HepG2 (cell line): ENCODE measurements at regions not wholly inside any gene's neighbourhood (a gene's known extent, or its start where the extent isn't known, plus 50 kb on each side); places are given as distances from the start of the nearest gene placed in this dataset.

Experiments used
- ATAC-seq: fragments of 200-7000 bp; cut with Tn5 transposase; 3 replicates; pipeline ENCODE4 v1.9.1; 2020; ENCODE audit warnings: mild to moderate bottlenecking, moderate library complexity
- BruUV-seq: library from RNA; stranded (reverse); fragments of 400-500 nt; replicated peaks from 2 replicates; lab custom pipeline; 2021; lab: Mats Ljungman, UMichigan
- CTCF ChIA-PET: fragments of 300-600 bp; formaldehyde crosslinking; extraction: SDS; loops from one replicate; lab custom pipeline; 2021; ENCODE audit warnings: low total read pairs, inconsistent platforms, low intra/inter-chr PET ratio; lab: Yijun Ruan, JAX
- POLR2A ChIA-PET: fragments of 350-600 bp; sonication (Branson Sonifier 250); formaldehyde crosslinking; loops from one replicate; lab custom pipeline; 2020; ENCODE audit warnings: antibody characterized with exemption, inconsistent platforms; lab: Yijun Ruan, JAX
- DNase-seq: peaks from one replicate; pipeline ENCODE4 v3.0.0-alpha.2; 2015; ENCODE audit warnings: low spot score
- FAIRE-seq: peaks from 3 replicates; lab custom pipeline; 2011; peaks lifted over from hg19 to GRCh38; lab: Jason Lieb, UNC
- H2AFZ ChIP-seq: one replicate; pipeline ENCODE4 v1.6.1; 2011; ENCODE audit warnings: low read length, inconsistent platforms
- H3K27ac ChIP-seq: fragments of 300-600 bp; 3 replicates; pipeline ENCODE4 v1.8.0; 2011; ENCODE audit warnings: mixed run types, mild to moderate bottlenecking, mixed read lengths, low read length, inconsistent platforms; ENCODE audit not compliant: insufficient read depth; ENCODE audit errors: extremely low read length
- H3K27me3 ChIP-seq, 2 experiments: fragments of 200-600 bp in 1 of 2; 2 replicates in 1 of 2; 3 replicates in 1 of 2; pipeline versions ENCODE4 v1.6.0 to v1.8.0; 2011; ENCODE audit warnings: low read length in 2 of 2, mild to moderate bottlenecking in 2 of 2, moderate library complexity in 2 of 2, inconsistent platforms in 1 of 2; ENCODE audit not compliant: insufficient read depth in 2 of 2, control insufficient read depth in 1 of 2
- H3K36me3 ChIP-seq, 2 experiments: fragments of 200-600 bp in 1 of 2; replicated peaks in 1 of 2; 2 replicates in 1 of 2; 3 replicates in 1 of 2; pipeline versions ENCODE4 v1.5.1 to v1.8.0; 2011; ENCODE audit warnings: low read length in 2 of 2, inconsistent platforms in 1 of 2; ENCODE audit not compliant: insufficient read depth in 2 of 2, control insufficient read depth in 1 of 2
- H3K4me1 ChIP-seq: 2 replicates; pipeline ENCODE4 v1.5.1; 2012; ENCODE audit warnings: low read length, inconsistent platforms; ENCODE audit not compliant: insufficient read depth
- H3K4me2 ChIP-seq: 2 replicates; pipeline ENCODE4 v1.6.0; 2011; ENCODE audit warnings: low read depth, low read length, inconsistent platforms
- H3K4me3 ChIP-seq, 3 experiments: fragments of 200-600 bp in 1 of 3; sonication (generic), shearing (Covaris generic) in 1 of 3; replicated peaks in 1 of 3; 2 replicates each; pipeline ENCODE4 v1.5.1; 2011 to 2016; ENCODE audit warnings: low read length in 3 of 3, inconsistent platforms in 2 of 3, low read depth in 2 of 3, mild to moderate bottlenecking in 2 of 3, control low read depth in 1 of 3, mixed read lengths in 1 of 3; ENCODE audit not compliant: insufficient read depth in 1 of 3
- H3K79me2 ChIP-seq: one replicate; pipeline ENCODE4 v1.6.1; 2011; ENCODE audit warnings: low read length, inconsistent platforms; ENCODE audit not compliant: insufficient read depth
- H3K9ac ChIP-seq: 2 replicates; pipeline ENCODE4 v1.6.0; 2011; ENCODE audit warnings: mild to moderate bottlenecking, low read depth, low read length, inconsistent platforms; ENCODE audit not compliant: insufficient read depth
- H3K9me3 ChIP-seq: 2 replicates; pipeline ENCODE4 v1.5.1; 2012; ENCODE audit warnings: mild to moderate bottlenecking, low read length
- H4K20me1 ChIP-seq: 2 replicates; pipeline ENCODE4 v1.6.0; 2011; ENCODE audit warnings: inconsistent platforms, mild to moderate bottlenecking, low read length, moderate library complexity; ENCODE audit not compliant: insufficient read depth
- AHR ChIP-seq: IDR thresholded peaks from 2 replicates; pipeline ENCODE4 v1.6.1; 2018; ENCODE audit warnings: missing genetic modification reagents, missing compliant biosample characterization
- ARNTL ChIP-seq: sonication (generic); formaldehyde crosslinking; IDR thresholded peaks from 2 replicates; pipeline ENCODE4 v1.4.0; 2020; ENCODE audit warnings: mild to moderate bottlenecking, missing genetic modification reagents
- MXI1 ChIP-seq: IDR thresholded peaks from 3 replicates; pipeline ENCODE4 v1.6.1; 2012; ENCODE audit warnings: low read depth, low read length, inconsistent platforms, borderline replicate concordance
- NCOA1 ChIP-seq: sonication (generic); formaldehyde crosslinking; IDR thresholded peaks from 2 replicates; pipeline ENCODE4 v1.9.0; 2021; ENCODE audit warnings: missing genetic modification reagents
- TBX2 ChIP-seq: sonication (generic); formaldehyde crosslinking; IDR thresholded peaks from 2 replicates; pipeline ENCODE4 v1.5.0; 2020; ENCODE audit warnings: missing genetic modification reagents, mild to moderate bottlenecking, borderline replicate concordance
- TGIF2 ChIP-seq: IDR thresholded peaks from 2 replicates; pipeline ENCODE4 v1.6.1; 2016; ENCODE audit warnings: control low read depth, missing compliant biosample characterization
- ZNF614 ChIP-seq: IDR thresholded peaks from 2 replicates; pipeline ENCODE4 v1.6.1; 2018; ENCODE audit warnings: missing biosample characterization, missing genetic modification reagents, inconsistent platforms, borderline replicate concordance
- whole genome bisulfite sequencing: methylation state at CpG from one replicate; pipeline ENCODE4 v1.1.6; 2017; ENCODE audit warnings: low lambda C conversion rate; 5-methylcytosine and 5-hydroxymethylcytosine counted together
- in situ Hi-C: cut with HindIII; loops from 2 replicates; pipeline ENCODE4 v1.10.0; 2017; ENCODE audit warnings: low pct_unique_long_range_greater_than_20kb; ENCODE audit not compliant: extremely low pct_ligation_motif_present
- intact Hi-C: fragments of 100-400 bp; cut with micrococcal nuclease; formaldehyde crosslinking; loops from one replicate; pipeline ENCODE4 v1.10.0; 2022; ENCODE audit not compliant: unreplicated experiment
- TF ChIP-seq, protein P1 (sequence below): sonication (generic); formaldehyde crosslinking; IDR thresholded peaks from 2 replicates; pipeline ENCODE4 v1.5.0; 2020; ENCODE audit warnings: missing genetic modification reagents
- TF ChIP-seq, protein P2 (sequence below): sonication (generic); formaldehyde crosslinking; conservative IDR thresholded peaks from 2 replicates; pipeline ENCODE4 v1.4.0; 2020; ENCODE audit warnings: missing genetic modification reagents
- TF ChIP-seq, protein P3 (sequence below): sonication (generic); formaldehyde crosslinking; IDR thresholded peaks from 2 replicates; pipeline ENCODE4 v1.4.0; 2020; ENCODE audit warnings: missing genetic modification reagents, mild to moderate bottlenecking, borderline replicate concordance
- TF ChIP-seq, protein P4 (sequence below): sonication (generic); formaldehyde crosslinking; IDR thresholded peaks from 2 replicates; pipeline ENCODE4 v1.5.1; 2020; ENCODE audit warnings: mild to moderate bottlenecking, missing genetic modification reagents, moderate library complexity

DNA sequence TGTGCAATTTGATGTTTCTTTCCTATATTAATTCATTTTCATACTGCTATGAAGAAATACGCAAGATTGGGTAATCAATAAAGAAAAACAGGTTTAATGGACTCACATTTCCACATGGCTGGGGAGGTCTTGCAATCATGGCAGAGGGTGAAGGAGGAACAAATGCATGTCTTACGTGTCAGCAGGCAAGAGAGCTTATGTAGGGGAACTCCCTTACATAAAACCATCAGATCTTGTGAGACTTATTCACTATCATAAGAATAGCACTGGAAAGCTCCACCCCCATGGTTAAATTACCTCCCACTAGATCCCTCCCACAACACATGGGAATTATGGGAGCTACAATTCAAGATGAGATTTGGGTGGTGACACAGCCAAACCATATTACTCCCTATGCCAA is 418.9 kb upstream of the MAF start:
- Histone ChIP-seq H3K4me3 (no peak overlapping the region), H3K4me2 (no peak overlapping the region), H3K36me3 (no peaks in the 10 kb centered on the region), H3K9me3 (no peaks in the 10 kb centered on the region), H3K9ac (no peak overlapping the region), H4K20me1 (no peaks in the 10 kb centered on the region), H2AFZ (no peak overlapping the region), H3K79me2 (no peaks in the 10 kb centered on the region), H3K4me1 (no peaks in the 10 kb centered on the region), H3K27me3 (no peaks in the 10 kb centered on the region), H3K27ac (no peak overlapping the region)
- POLR2A ChIA-PET = no interaction called here
- in situ Hi-C loops = no loop called here
- BruUV-seq = no TSS peak
- 2% methylated on average over 2 of the region's 2 CpGs for WGBS
- DNase-seq = no peak
- intact Hi-C loops = no loop called here
- no peak for TF ChIP-seq ARNTL (CRISPR knock-in tag)
- TF ChIP-seq, protein P1, sequence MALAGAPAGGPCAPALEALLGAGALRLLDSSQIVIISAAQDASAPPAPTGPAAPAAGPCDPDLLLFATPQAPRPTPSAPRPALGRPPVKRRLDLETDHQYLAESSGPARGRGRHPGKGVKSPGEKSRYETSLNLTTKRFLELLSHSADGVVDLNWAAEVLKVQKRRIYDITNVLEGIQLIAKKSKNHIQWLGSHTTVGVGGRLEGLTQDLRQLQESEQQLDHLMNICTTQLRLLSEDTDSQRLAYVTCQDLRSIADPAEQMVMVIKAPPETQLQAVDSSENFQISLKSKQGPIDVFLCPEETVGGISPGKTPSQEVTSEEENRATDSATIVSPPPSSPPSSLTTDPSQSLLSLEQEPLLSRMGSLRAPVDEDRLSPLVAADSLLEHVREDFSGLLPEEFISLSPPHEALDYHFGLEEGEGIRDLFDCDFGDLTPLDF (CRISPR knock-in tag) = no peak
- CTCF ChIA-PET = no interaction called here
- no peak for FAIRE-seq
- ATAC-seq = no peak

DNA sequence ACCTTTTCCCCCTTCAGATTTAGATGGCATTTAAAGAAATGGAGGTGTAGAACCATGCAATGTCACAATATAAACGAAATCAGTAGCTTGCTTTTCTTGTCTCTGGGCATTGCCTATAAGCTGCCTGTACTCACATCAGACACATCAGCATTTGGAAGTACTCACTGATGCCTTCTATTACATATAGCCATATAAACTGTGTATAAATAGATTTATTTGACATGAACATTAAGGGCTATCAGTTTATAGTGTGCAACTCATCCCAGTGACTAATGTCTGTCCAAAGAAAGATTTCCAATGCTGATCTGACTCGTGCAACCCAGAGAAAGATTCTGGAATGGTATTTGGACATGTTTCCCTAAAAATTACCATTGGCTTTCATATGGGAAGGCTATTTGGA is 417.9 kb upstream of the MAF start:
- BruUV-seq = no TSS peak
- TF ChIP-seq, protein P2, sequence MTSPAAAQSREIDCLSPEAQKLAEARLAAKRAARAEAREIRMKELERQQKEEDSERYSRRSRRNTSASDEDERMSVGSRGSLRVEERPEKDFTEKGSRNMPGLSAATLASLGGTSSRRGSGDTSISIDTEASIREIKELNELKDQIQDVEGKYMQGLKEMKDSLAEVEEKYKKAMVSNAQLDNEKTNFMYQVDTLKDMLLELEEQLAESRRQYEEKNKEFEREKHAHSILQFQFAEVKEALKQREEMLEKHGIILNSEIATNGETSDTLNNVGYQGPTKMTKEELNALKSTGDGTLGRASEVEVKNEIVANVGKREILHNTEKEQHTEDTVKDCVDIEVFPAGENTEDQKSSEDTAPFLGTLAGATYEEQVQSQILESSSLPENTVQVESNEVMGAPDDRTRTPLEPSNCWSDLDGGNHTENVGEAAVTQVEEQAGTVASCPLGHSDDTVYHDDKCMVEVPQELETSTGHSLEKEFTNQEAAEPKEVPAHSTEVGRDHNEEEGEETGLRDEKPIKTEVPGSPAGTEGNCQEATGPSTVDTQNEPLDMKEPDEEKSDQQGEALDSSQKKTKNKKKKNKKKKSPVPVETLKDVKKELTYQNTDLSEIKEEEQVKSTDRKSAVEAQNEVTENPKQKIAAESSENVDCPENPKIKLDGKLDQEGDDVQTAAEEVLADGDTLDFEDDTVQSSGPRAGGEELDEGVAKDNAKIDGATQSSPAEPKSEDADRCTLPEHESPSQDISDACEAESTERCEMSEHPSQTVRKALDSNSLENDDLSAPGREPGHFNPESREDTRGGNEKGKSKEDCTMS = no peak
- TF ChIP-seq MXI1 (no peak), TGIF2 (CRISPR knock-in tag) (no peak), ZNF614 (CRISPR knock-in tag) (no peak), NCOA1 (CRISPR knock-in tag) (no peak), TBX2 (CRISPR knock-in tag) (no peak), AHR (CRISPR knock-in tag) (no peak)
- TF ChIP-seq, protein P3, sequence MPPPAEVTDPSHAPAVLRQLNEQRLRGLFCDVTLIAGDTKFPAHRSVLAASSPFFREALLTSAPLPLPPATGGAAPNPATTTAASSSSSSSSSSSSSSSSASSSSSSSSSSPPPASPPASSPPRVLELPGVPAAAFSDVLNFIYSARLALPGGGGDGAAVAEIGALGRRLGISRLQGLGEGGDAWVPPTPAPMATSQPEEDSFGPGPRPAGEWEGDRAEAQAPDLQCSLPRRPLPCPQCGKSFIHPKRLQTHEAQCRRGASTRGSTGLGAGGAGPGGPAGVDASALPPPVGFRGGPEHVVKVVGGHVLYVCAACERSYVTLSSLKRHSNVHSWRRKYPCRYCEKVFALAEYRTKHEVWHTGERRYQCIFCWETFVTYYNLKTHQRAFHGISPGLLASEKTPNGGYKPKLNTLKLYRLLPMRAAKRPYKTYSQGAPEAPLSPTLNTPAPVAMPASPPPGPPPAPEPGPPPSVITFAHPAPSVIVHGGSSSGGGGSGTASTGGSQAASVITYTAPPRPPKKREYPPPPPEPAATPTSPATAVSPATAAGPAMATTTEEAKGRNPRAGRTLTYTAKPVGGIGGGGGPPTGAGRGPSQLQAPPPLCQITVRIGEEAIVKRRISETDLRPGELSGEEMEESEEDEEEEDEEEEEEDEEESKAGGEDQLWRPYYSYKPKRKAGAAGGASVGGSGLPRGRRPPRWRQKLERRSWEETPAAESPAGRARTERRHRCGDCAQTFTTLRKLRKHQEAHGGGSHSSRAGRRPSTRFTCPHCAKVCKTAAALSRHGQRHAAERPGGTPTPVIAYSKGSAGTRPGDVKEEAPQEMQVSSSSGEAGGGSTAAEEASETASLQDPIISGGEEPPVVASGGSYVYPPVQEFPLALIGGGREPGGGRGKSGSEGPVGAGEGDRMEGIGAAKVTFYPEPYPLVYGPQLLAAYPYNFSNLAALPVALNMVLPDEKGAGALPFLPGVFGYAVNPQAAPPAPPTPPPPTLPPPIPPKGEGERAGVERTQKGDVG (CRISPR knock-in tag) = no peak
- TF ChIP-seq, protein P4, sequence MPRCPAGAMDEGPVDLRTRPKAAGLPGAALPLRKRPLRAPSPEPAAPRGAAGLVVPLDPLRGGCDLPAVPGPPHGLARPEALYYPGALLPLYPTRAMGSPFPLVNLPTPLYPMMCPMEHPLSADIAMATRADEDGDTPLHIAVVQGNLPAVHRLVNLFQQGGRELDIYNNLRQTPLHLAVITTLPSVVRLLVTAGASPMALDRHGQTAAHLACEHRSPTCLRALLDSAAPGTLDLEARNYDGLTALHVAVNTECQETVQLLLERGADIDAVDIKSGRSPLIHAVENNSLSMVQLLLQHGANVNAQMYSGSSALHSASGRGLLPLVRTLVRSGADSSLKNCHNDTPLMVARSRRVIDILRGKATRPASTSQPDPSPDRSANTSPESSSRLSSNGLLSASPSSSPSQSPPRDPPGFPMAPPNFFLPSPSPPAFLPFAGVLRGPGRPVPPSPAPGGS = no peak

More for the DNA sequence above, 417.9 kb upstream of the MAF start:
- Histone ChIP-seq H3K27me3 (no peaks in the 10 kb centered on the region), H3K9ac (no peak overlapping the region), H3K4me3 (no peak overlapping the region), H2AFZ (no peak overlapping the region), H4K20me1 (no peaks in the 10 kb centered on the region), H3K36me3 (no peaks in the 10 kb centered on the region), H3K9me3 (no peaks in the 10 kb centered on the region), H3K4me1 (no peaks in the 10 kb centered on the region), H3K4me2 (no peak overlapping the region), H3K79me2 (no peaks in the 10 kb centered on the region), H3K27ac (no peak overlapping the region)
- ATAC-seq = no peak
- in situ Hi-C loops (no loop called here), intact Hi-C loops (no loop called here)
- ChIA-PET POLR2A (no interaction called here), CTCF (no interaction called here)
- WGBS = 1% methylated on average over 2 of the region's 2 CpGs
- no peak for DNase-seq
- FAIRE-seq = no peak
